ENCODE measurements at regions not wholly inside any gene's neighbourhood (a gene's known extent, or its start where the extent isn't known, plus 50 kb on each side); places are given as distances from the start of the nearest gene placed in this dataset.
"Not testable (repeated sequence)": the region's sequence is repeated elsewhere in the genome, so short reads cannot be mapped to it uniquely, and the experiment has no call there.

GRCh38 chr6:95841560-95841959, 174.2 kb upstream of the FUT9 start:
- no peaks in the 10 kb centered on the region for H3K36me3 Mint-ChIP-seq (ENCODE audit: insufficient read depth in 2 of 2)
- H3K9me3 Mint-ChIP-seq = no peaks in the 10 kb centered on the region
- H3K27me3 Mint-ChIP-seq (ENCODE audit: low read depth) = no peaks in the 10 kb centered on the region
- no peak overlapping the region for H3K4me3 Mint-ChIP-seq
- DNase-seq (no peak), ATAC-seq (replicated peaks in 1 of 2) (no peak)
- H3K27ac Mint-ChIP-seq = no peak overlapping the region
- no peaks in the 10 kb centered on the region for H3K4me1 Mint-ChIP-seq (ENCODE audit: low read depth)

GRCh38 chr6:95846652-95847051, 169.1 kb upstream of the FUT9 start:
- H3K36me3 Mint-ChIP-seq (ENCODE audit: insufficient read depth in 2 of 2) = no peaks in the 10 kb centered on the region
- H3K4me1 Mint-ChIP-seq (ENCODE audit: low read depth) = no peaks in the 10 kb centered on the region
- H3K27me3 Mint-ChIP-seq (ENCODE audit: low read depth) = no peaks in the 10 kb centered on the region
- H3K4me3 Mint-ChIP-seq = no peak overlapping the region
- H3K9me3 Mint-ChIP-seq = peaks cover 0 to 1% of the 10 kb centered on the region in 2 donors
- no peak overlapping the region for H3K27ac Mint-ChIP-seq
- no peak for ATAC-seq (replicated peaks in 1 of 2)
- DNase-seq = no peak

- Mint-ChIP-seq H3K9me3 (peaks cover 0 to 1% of the 10 kb centered on the region in 2 donors), H3K27ac (no peak overlapping the region), H3K27me3 (ENCODE audit: low read depth) (no peaks in the 10 kb centered on the region), H3K36me3 (ENCODE audit: insufficient read depth in 2 of 2) (no peaks in the 10 kb centered on the region), H3K4me1 (ENCODE audit: low read depth) (no peaks in the 10 kb centered on the region), H3K4me3 (no peak overlapping the region)
- DNase-seq (no peak), ATAC-seq (replicated peaks in 1 of 2) (no peak)
Measured at GRCh38 chr6:95847061-95847460, 168.7 kb upstream of the FUT9 start.

- no peaks in the 10 kb centered on the region for H3K4me1 Mint-ChIP-seq (ENCODE audit: low read depth)
- no peaks in the 10 kb centered on the region for H3K36me3 Mint-ChIP-seq (ENCODE audit: insufficient read depth in 2 of 2)
Measured at GRCh38 chr6:95848717-95849116, 167.1 kb upstream of the FUT9 start.

GRCh38 chr6:95856876-95857364, 158.9 kb upstream of the FUT9 start:
- Mint-ChIP-seq H3K4me1 (ENCODE audit: low read depth) (no peaks in the 10 kb centered on the region), H3K27me3 (ENCODE audit: low read depth) (no peaks in the 10 kb centered on the region), H3K27ac (no peak overlapping the region), H3K36me3 (ENCODE audit: insufficient read depth in 2 of 2) (peaks cover 0 to 1% of the 10 kb centered on the region in 2 donors), H3K4me3 (no peak overlapping the region), H3K9me3 (peaks cover 2 to 5% of the 10 kb centered on the region in 2 donors)
- DNase-seq (no peak), ATAC-seq (replicated peaks in 1 of 2) (no peak)

More at GRCh38 chr6:95848717-95849116, 167.1 kb upstream of the FUT9 start:
- H3K9me3 Mint-ChIP-seq = peaks cover 0 to 1% of the 10 kb centered on the region in 2 donors
- H3K27ac Mint-ChIP-seq = no peak overlapping the region
- no peak overlapping the region for H3K4me3 Mint-ChIP-seq
- no peak for ATAC-seq (replicated peaks in 1 of 2)
- H3K27me3 Mint-ChIP-seq (ENCODE audit: low read depth) = no peaks in the 10 kb centered on the region
- no peak for DNase-seq

GRCh38 chr6:95865857-95866256, 149.9 kb upstream of the FUT9 start:
- no peaks in the 10 kb centered on the region for H3K36me3 Mint-ChIP-seq (ENCODE audit: insufficient read depth in 2 of 2)

GRCh38 chr6:95866732-95867131, 149.0 kb upstream of the FUT9 start:
- ATAC-seq (replicated peaks in 1 of 2) (no peak), DNase-seq (no peak)
- Mint-ChIP-seq H3K27me3 (ENCODE audit: low read depth) (no peaks in the 10 kb centered on the region), H3K27ac (no peak overlapping the region), H3K4me1 (ENCODE audit: low read depth) (no peaks in the 10 kb centered on the region), H3K9me3 (no peaks in the 10 kb centered on the region), H3K4me3 (no peak overlapping the region), H3K36me3 (ENCODE audit: insufficient read depth in 2 of 2) (no peaks in the 10 kb centered on the region)

More at GRCh38 chr6:95865857-95866256, 149.9 kb upstream of the FUT9 start:
- H3K27me3 Mint-ChIP-seq (ENCODE audit: low read depth) = no peaks in the 10 kb centered on the region
- ATAC-seq (replicated peaks in 1 of 2) (no peak), DNase-seq (no peak)
- H3K4me3 Mint-ChIP-seq = no peak overlapping the region
- H3K4me1 Mint-ChIP-seq (ENCODE audit: low read depth) = no peaks in the 10 kb centered on the region
- H3K27ac Mint-ChIP-seq = no peak overlapping the region
- H3K9me3 Mint-ChIP-seq = no peaks in the 10 kb centered on the region

- H3K9me3 Mint-ChIP-seq = no peaks in the 10 kb centered on the region
Measured at GRCh38 chr6:95867205-95867604, 148.6 kb upstream of the FUT9 start.

GRCh38 chr6:95877480-95877879, 138.3 kb upstream of the FUT9 start:
- ATAC-seq (replicated peaks in 1 of 2) = no peak
- Mint-ChIP-seq H3K27ac (no peak overlapping the region), H3K9me3 (no peaks in the 10 kb centered on the region), H3K27me3 (ENCODE audit: low read depth) (no peaks in the 10 kb centered on the region), H3K4me3 (no peak overlapping the region), H3K36me3 (ENCODE audit: insufficient read depth in 2 of 2) (no peaks in the 10 kb centered on the region), H3K4me1 (ENCODE audit: low read depth) (no peaks in the 10 kb centered on the region)
- no peak for DNase-seq

More at GRCh38 chr6:95867205-95867604, 148.6 kb upstream of the FUT9 start:
- no peak overlapping the region for H3K4me3 Mint-ChIP-seq
- no peak for DNase-seq
- no peaks in the 10 kb centered on the region for H3K4me1 Mint-ChIP-seq (ENCODE audit: low read depth)
- no peaks in the 10 kb centered on the region for H3K36me3 Mint-ChIP-seq (ENCODE audit: insufficient read depth in 2 of 2)
- H3K27me3 Mint-ChIP-seq (ENCODE audit: low read depth) = no peaks in the 10 kb centered on the region
- no peak for ATAC-seq (replicated peaks in 1 of 2)
- no peak overlapping the region for H3K27ac Mint-ChIP-seq

GRCh38 chr6:95879856-95880255, 135.9 kb upstream of the FUT9 start:
- no peaks in the 10 kb centered on the region for H3K4me1 Mint-ChIP-seq (ENCODE audit: low read depth)
- no peaks in the 10 kb centered on the region for H3K27me3 Mint-ChIP-seq (ENCODE audit: low read depth)
- no peak for DNase-seq
- no peak overlapping the region for H3K27ac Mint-ChIP-seq
- H3K4me3 Mint-ChIP-seq = no peak overlapping the region
- no peaks in the 10 kb centered on the region for H3K9me3 Mint-ChIP-seq
- ATAC-seq (replicated peaks in 1 of 2) = no peak
- H3K36me3 Mint-ChIP-seq (ENCODE audit: insufficient read depth in 2 of 2) = no peaks in the 10 kb centered on the region

- no peaks in the 10 kb centered on the region for H3K36me3 Mint-ChIP-seq (ENCODE audit: insufficient read depth in 2 of 2)
- ATAC-seq (replicated peaks in 1 of 2) (no peak), DNase-seq (no peak)
- no peaks in the 10 kb centered on the region for H3K9me3 Mint-ChIP-seq
- no peak overlapping the region for H3K4me3 Mint-ChIP-seq
- H3K27me3 Mint-ChIP-seq (ENCODE audit: low read depth) = no peaks in the 10 kb centered on the region
- no peak overlapping the region for H3K27ac Mint-ChIP-seq
- H3K4me1 Mint-ChIP-seq (ENCODE audit: low read depth) = no peaks in the 10 kb centered on the region
Measured at GRCh38 chr6:95882371-95882770, 133.4 kb upstream of the FUT9 start.

- not testable (repeated sequence) for H3K4me1 Mint-ChIP-seq (ENCODE audit: low read depth); H3K4me3 Mint-ChIP-seq; DNase-seq; H3K36me3 Mint-ChIP-seq (ENCODE audit: insufficient read depth in 2 of 2); H3K27me3 Mint-ChIP-seq (ENCODE audit: low read depth); ATAC-seq (replicated peaks in 1 of 2); H3K27ac Mint-ChIP-seq; H3K9me3 Mint-ChIP-seq
Measured at GRCh38 chr6:95888711-95889110, 127.1 kb upstream of the FUT9 start.

GRCh38 chr6:95905132-95905531, 110.6 kb upstream of the FUT9 start:
- no peak overlapping the region for H3K4me3 Mint-ChIP-seq
- no peak overlapping the region for H3K27ac Mint-ChIP-seq
- no peak for DNase-seq
- no peaks in the 10 kb centered on the region for H3K4me1 Mint-ChIP-seq (ENCODE audit: low read depth)
- peaks cover 2 to 3% of the 10 kb centered on the region in 2 donors for H3K9me3 Mint-ChIP-seq
- no peaks in the 10 kb centered on the region for H3K27me3 Mint-ChIP-seq (ENCODE audit: low read depth)
- H3K36me3 Mint-ChIP-seq (ENCODE audit: insufficient read depth in 2 of 2) = no peaks in the 10 kb centered on the region
- no peak for ATAC-seq (replicated peaks in 1 of 2)

GRCh38 chr6:95917034-95917433, 98.7 kb upstream of the FUT9 start:
- ATAC-seq (replicated peaks in 1 of 2) (no peak), DNase-seq (no peak)
- Mint-ChIP-seq H3K9me3 (no peaks in the 10 kb centered on the region), H3K27me3 (ENCODE audit: low read depth) (no peaks in the 10 kb centered on the region), H3K27ac (no peak overlapping the region), H3K4me1 (ENCODE audit: low read depth) (no peaks in the 10 kb centered on the region), H3K4me3 (no peak overlapping the region), H3K36me3 (ENCODE audit: insufficient read depth in 2 of 2) (no peaks in the 10 kb centered on the region)
